ENCODE measurements at regions not wholly inside any gene's neighbourhood (a gene's known extent, or its start where the extent isn't known, plus 50 kb on each side); places are given as distances from the start of the nearest gene placed in this dataset.

- TF ChIP-seq CTCF (IDR thresholded peaks at IDR 0.05): no peak
- TF ChIP-seq EP300 (IDR thresholded peaks at IDR 0.05): no peak
Observed at GRCh38 chr5:110161162-110161561, 471.4 kb downstream of the MAN2A1 start.
